Tibial artery (tissue), 4 donors: ENCODE measurements at regions not wholly inside any gene's neighbourhood (a gene's known extent, or its start where the extent isn't known, plus 50 kb on each side); places are given as distances from the start of the nearest gene placed in this dataset.

Experiments
- DNase-seq, 2 donors: peaks; one replicate each; pipeline ENCODE4 v3.0.0-alpha.2; 2019
- H3K27ac ChIP-seq, 2 donors: fragments of 200-600 bp; sonication (generic) in 1 of 2; 1 replicate in 1 of 2; 2 replicates in 1 of 2; pipeline ENCODE4 v1.5.1; 2018 to 2019; ENCODE audit warnings: mild to moderate bottlenecking in 1 of 2
- H3K27me3 ChIP-seq, 2 donors: fragments of 200-600 bp; sonication (generic) in 1 of 2; one replicate each; pipeline versions ENCODE4 v1.5.1 to v1.6.0; 2016 to 2019
- H3K36me3 ChIP-seq, 3 donors: fragments of 200-600 bp; sonication (generic) in 2 of 3; one replicate each; pipeline ENCODE4 v1.5.1; 2016 to 2019; ENCODE audit warnings: mild to moderate bottlenecking in 2 of 3
- H3K4me1 ChIP-seq, 4 donors: fragments of 200-600 bp; sonication (generic) in 2 of 4; 1 replicate in 3 of 4; 2 replicates in 1 of 4; pipeline ENCODE4 v1.5.1; 2016 to 2019
- H3K4me3 ChIP-seq, 2 donors: fragments of 200-600 bp; sonication (generic) in 1 of 2; 1 replicate in 1 of 2; 2 replicates in 1 of 2; pipeline ENCODE4 v1.5.1; 2018 to 2019; ENCODE audit warnings: mild to moderate bottlenecking in 2 of 2
- H3K9me3 ChIP-seq, 3 donors: fragments of 200-600 bp; sonication (generic) in 1 of 3; one replicate each; pipeline ENCODE4 v1.5.1; 2016 to 2019
- intact Hi-C: fragments of 100-400 bp; cut with DNase I; formaldehyde crosslinking; loops from one replicate; pipeline ENCODE4 v1.15.0; 2023; ENCODE audit warnings: low total_unique reads
- TF ChIP-seq, protein P1 (sequence below), 2 experiments: fragments of 200-600 bp in 1 of 2; fragments of 450-650 bp in 1 of 2; IDR thresholded peaks; one replicate each; pipeline ENCODE4 v1.5.1; 2017 to 2019; ENCODE audit warnings: antibody characterized with exemption in 2 of 2, mild to moderate bottlenecking in 1 of 2, moderate library complexity in 1 of 2

DNA sequence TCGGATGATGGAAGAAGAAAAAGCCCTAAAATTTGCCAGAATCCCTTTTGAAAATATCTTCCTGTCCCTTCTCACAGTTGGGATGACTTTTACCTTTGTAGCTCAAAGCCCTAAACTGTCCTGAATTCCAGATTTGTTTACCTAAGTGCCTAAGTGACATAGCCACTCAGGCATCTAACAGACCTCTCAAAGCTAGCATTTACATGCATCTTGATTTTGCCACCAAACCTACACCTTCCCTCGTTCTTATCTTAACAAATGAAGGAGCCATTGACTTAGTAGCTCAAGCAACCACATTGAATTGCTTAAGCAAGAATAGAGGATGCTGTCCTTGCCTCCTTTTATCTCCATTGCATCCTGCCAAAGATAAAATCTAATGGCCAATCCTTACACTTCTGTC, 198.4 kb upstream of the NTM start:
- no peak overlapping the region for H3K4me3 ChIP-seq
- no peak for DNase-seq
- no peaks in the 10 kb centered on the region for H3K9me3 ChIP-seq

DNA sequence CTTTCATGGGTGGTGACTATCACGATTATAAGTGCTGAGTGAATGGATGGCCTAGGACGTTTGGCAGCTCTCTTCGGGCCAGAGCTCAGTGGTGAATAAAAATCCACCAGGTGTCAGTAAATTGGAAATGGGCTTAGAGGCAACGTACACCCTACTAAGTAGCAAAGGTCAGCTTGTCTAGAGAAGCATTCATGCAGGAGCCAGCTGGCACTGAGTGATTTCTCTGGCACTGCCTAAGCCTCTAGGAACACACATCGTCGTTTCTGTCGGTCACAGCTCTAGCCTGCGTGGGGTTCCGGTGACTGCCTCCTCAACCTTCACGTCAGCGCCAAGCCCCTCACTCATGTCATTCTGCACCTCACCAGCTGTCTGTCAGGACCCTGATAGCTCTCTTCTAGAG, 192.4 kb upstream of the NTM start:
- intact Hi-C loops: no loop called here
- TF ChIP-seq, protein P1, sequence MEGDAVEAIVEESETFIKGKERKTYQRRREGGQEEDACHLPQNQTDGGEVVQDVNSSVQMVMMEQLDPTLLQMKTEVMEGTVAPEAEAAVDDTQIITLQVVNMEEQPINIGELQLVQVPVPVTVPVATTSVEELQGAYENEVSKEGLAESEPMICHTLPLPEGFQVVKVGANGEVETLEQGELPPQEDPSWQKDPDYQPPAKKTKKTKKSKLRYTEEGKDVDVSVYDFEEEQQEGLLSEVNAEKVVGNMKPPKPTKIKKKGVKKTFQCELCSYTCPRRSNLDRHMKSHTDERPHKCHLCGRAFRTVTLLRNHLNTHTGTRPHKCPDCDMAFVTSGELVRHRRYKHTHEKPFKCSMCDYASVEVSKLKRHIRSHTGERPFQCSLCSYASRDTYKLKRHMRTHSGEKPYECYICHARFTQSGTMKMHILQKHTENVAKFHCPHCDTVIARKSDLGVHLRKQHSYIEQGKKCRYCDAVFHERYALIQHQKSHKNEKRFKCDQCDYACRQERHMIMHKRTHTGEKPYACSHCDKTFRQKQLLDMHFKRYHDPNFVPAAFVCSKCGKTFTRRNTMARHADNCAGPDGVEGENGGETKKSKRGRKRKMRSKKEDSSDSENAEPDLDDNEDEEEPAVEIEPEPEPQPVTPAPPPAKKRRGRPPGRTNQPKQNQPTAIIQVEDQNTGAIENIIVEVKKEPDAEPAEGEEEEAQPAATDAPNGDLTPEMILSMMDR (IDR thresholded peaks at IDR 0.05): no peak
- peaks cover 0 to 8% of the 10 kb centered on the region in 2 donors for H3K27me3 ChIP-seq
- DNase-seq: no peak
- H3K4me1 ChIP-seq: no peaks in the 10 kb centered on the region
- H3K4me3 ChIP-seq: no peak overlapping the region
- H3K9me3 ChIP-seq: no peaks in the 10 kb centered on the region
- H3K27ac ChIP-seq: no peak overlapping the region
- H3K36me3 ChIP-seq: no peaks in the 10 kb centered on the region

More for the DNA sequence above, 198.4 kb upstream of the NTM start:
- H3K27ac ChIP-seq: no peak overlapping the region
- H3K36me3 ChIP-seq: no peaks in the 10 kb centered on the region
- H3K27me3 ChIP-seq: no peaks in the 10 kb centered on the region
- intact Hi-C loops: no loop called here
- TF ChIP-seq, protein P1 (IDR thresholded peaks at IDR 0.05): no peak
- H3K4me1 ChIP-seq: no peaks in the 10 kb centered on the region

DNA sequence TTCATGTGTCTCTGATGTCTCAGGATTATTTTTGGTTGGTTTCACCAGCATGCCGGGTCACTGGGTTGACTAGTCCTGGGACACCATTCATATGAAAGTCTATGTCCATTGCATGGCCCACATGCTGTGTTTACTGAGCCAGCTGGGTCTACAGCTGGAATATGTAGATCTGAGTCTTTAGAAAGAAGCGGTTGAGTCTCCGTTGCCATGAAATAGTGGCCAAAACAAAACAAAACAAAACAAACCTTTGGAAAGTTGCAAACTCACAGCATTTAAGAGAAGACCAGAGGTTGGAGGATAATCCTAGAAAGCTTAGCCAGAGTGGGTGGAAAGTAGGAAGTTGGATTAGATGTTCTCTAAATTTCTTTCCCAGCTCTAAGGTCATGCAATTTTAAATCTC, 191.8 kb upstream of the NTM start:
- Histone ChIP-seq H3K36me3 (no peaks in the 10 kb centered on the region), H3K9me3 (no peaks in the 10 kb centered on the region), H3K4me1 (no peaks in the 10 kb centered on the region), H3K4me3 (no peak overlapping the region), H3K27me3 (peaks cover 0 to 8% of the 10 kb centered on the region in 2 donors), H3K27ac (no peak overlapping the region)
- TF ChIP-seq, protein P1 (IDR thresholded peaks at IDR 0.05): no peak
- DNase-seq: no peak
- intact Hi-C loops: no loop called here

DNA sequence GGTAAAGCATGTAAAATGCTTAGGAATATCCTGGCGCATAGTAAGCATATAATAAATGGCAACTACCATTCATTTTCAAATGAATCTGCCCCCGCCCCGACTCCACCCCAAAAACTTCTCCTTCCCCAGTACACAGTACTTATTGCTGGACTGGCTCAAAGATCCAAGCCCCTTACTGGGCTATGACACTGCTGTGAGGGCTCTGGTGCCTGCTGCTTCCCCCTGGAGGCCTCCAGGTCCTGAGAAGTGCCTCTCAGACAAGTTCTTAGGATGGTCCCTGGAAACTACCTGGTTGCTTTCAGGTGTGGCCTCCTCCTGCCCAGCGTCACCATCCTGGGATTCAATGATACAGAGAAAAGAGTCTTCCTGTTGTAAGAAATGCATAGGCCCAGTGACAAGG, 190.6 kb upstream of the NTM start:
- Histone ChIP-seq H3K4me3 (no peak overlapping the region), H3K27ac (no peak overlapping the region), H3K27me3 (peaks cover 0 to 8% of the 10 kb centered on the region in 2 donors), H3K9me3 (no peaks in the 10 kb centered on the region), H3K36me3 (no peaks in the 10 kb centered on the region), H3K4me1 (no peaks in the 10 kb centered on the region)
- intact Hi-C loops: no loop called here
- DNase-seq: no peak
- TF ChIP-seq, protein P1 (IDR thresholded peaks at IDR 0.05): no peak

DNA sequence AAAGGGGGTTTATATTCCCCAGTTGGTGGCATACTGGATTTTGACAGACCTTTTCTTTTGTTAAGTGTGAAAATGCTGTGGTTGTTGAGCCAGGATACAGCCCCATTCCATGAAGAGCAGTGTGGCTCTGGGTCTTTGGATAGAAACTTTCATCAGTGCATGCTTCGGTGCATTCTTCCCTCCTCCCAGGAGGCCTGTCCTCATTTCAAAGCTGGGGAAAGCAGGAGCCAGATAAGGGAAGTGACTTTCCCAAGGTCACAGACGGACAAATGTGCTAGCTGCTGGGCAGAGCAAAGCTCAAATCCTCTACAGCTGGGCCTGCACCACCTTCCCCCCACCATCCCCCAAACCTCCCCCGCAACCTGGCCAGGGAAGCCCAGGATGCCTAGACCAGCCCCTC, 184.5 kb upstream of the NTM start:
- H3K27me3 ChIP-seq: peaks cover 0 to 6% of the 10 kb centered on the region in 2 donors
- H3K9me3 ChIP-seq: no peaks in the 10 kb centered on the region
- no peaks in the 10 kb centered on the region for H3K4me1 ChIP-seq
- H3K27ac ChIP-seq: no peak overlapping the region
- no peak for DNase-seq
- H3K4me3 ChIP-seq: no peak overlapping the region
- TF ChIP-seq, protein P1 (IDR thresholded peaks at IDR 0.05): no peak
- intact Hi-C loops: no loop called here
- no peaks in the 10 kb centered on the region for H3K36me3 ChIP-seq

DNA sequence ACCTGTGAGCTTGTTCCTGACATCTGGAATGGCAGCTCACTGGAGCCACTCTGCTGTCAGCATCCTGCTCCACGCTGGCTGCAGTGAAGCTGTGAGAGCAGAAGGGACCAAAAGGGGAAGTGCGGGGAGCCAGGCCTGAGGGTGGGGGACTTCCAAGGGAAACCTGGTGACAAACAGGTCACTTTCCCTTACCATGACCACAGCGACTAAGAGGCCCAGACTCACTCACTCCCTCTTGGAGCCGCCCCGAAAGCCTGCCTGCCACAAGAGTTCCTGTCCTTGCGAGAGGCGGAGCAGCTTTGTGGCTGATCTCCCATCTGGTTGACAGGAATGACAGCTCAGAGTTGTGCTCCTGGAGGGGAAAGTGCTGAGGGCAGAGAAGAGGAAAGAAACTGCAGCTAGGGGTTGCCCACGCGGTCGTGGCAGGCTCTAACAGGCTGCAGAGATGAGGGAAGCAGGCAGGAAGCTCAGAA, 183.8 kb upstream of the NTM start:
- DNase-seq: no peak
- Histone ChIP-seq H3K4me3 (no peak overlapping the region), H3K4me1 (no peaks in the 10 kb centered on the region), H3K36me3 (no peaks in the 10 kb centered on the region), H3K27ac (no peak overlapping the region), H3K9me3 (no peaks in the 10 kb centered on the region), H3K27me3 (peaks cover 0 to 12% of the 10 kb centered on the region in 2 donors)
- intact Hi-C loops: no loop called here
- TF ChIP-seq, protein P1 (IDR thresholded peaks at IDR 0.05): no peak
